Amygdala (tissue), 56 donors: ENCODE measurements at regions not wholly inside any gene's neighbourhood (a gene's known extent, or its start where the extent isn't known, plus 50 kb on each side); places are given as distances from the start of the nearest gene placed in this dataset.

ENCODE experiments used
- DNase-seq, 56 donors: peaks; one replicate each; lab custom pipeline; 2025; lab: John Stamatoyannopoulos, UW

- no peak for DNase-seq
Observed at GRCh38 chr6:156471000-156471399, 306.2 kb upstream of the ARID1B start.

DNA sequence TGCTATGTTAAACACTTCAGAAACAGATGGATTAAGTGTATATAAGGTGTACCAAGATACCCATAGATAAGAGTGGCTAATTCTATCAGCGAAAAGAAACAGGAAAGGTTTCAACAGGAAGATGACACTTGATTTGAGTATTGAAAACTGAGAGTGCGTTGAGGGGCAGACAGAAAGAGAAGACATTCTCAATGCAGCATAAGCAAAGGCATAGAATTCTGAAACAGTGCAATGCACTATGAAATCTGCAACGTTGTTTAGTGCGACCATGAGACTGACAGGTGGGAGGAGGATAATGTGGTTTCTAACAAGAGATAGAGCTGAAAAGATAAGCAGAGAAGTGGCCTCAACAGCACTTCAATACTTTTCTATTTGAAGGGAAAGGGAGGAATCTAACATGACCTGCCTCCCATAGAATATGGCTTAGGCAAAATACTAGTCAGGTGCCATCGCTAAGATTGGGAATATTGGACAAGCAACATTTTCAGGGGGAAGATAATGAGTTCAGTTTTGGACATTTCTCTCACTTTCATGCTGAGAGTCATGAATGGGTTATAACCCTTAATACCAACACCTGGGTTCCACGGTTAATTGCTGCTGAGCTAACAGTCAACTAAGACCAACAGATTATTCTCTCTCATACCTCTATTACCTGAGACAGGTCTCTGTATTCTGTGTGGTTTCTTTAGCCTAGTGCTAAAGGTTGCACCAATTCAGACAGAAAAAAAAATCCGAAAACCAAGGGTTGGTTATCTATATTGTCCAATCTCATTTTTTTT lies 312.9 kb upstream of the ARID1B start:
- DNase-seq: no peak

GRCh38 chr6:156461647-156462046 lies 315.5 kb upstream of the ARID1B start:
- no peak for DNase-seq

DNA sequence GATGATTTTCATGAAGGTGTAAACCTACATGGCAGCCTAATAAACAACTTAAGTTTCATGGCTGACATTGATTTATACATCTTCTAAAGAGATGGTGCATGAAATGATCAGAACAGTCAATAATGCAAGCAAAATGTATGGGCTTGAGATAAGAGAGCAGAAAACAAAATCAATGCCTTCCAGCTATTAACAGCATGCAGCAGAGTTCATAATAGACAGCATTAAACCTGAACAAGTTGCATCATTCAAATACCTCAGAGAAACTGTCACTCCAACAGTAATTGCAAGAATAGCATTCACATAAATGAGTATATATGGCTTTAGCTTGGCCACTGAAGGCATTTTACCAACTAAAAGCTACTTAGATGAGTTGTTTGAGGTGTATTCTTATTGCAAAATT lies 319.6 kb upstream of the ARID1B start:
- no peak for DNase-seq

- no peak for DNase-seq
Observed at GRCh38 chr6:156455847-156456246, 321.3 kb upstream of the ARID1B start.

DNA sequence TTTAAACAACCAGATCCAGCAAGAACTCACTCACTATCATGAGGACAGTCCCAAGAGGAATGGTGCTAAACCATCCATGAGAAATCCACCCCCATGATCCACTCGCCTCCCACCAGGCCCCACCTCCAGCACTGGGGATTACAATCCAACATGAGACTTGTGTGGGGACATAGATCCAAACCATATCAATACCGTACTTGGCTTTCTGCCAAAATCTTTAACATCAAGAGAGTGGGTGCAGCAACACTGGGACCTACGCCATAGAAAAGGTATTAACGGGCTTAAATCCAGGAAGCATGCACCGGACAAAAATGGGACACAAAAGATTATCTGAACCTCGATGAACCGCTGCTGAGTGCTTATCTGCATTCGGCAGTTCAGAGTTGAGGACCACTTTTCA lies 322.3 kb upstream of the ARID1B start:
- no peak for DNase-seq

- DNase-seq: no peak
Observed at GRCh38 chr6:156451726-156452125, 325.5 kb upstream of the ARID1B start.

- DNase-seq: no peak
Observed at GRCh38 chr6:156451088-156451487, 326.1 kb upstream of the ARID1B start.

DNA sequence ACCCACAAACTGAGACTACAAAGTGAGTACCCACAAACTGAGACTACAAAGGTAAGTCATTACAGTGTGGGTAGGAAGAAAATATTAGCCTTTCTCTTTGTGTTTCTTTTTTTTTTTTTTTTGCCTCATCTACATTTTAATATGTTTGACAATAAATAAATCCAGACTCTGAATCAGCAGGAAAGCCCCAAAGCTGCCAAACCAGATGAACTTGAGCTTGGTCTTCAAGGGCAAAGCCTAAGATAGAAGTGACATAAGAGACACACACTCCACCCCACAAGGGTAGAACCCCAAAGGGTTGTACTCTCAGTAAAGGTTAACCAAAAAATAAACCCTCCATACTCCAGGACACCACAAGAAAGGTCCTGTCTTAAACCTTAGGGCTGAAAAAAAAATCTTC lies 326.8 kb upstream of the ARID1B start:
- no peak for DNase-seq

DNA sequence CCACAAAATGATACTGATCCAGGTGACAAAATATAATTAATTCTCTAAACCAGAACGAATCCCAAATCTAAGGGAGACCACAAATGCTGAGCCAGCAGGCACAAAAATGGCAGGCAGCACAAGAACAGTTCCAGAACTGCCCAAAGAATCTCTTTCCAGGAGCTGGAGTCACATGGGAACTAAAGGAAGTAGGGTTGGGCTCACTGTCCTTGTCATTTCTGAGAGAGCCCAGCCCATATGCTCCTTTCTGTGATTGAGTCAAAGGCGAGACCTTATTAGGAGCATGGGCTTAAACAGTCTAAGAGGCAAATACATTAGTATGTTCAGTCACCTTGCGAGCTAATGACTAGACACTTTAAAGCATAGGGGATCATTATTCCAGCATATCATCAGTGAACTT lies 327.6 kb upstream of the ARID1B start:
- DNase-seq: no peak

DNA sequence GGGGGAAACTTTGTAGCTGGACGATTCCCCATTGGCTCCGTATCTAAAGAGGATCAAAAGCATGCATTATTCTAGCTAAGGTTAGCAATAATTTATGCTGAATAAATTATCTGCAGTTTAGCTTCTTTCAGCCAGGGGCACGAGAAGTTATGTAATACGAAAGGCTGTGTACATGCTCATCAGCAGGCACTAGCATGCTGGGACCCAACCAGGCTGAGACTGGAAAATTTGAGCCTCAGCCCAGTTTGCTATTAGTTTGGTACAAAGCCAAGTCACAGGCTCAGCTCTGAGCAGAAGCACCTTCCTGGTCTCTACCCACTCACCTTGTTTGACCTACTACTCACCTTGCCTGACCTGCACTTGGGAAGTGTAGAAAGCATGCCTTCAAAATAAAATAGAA lies 328.1 kb upstream of the ARID1B start:
- no peak for DNase-seq

GRCh38 chr6:156448579-156448978 lies 328.6 kb upstream of the ARID1B start:
- DNase-seq: no peak

DNA sequence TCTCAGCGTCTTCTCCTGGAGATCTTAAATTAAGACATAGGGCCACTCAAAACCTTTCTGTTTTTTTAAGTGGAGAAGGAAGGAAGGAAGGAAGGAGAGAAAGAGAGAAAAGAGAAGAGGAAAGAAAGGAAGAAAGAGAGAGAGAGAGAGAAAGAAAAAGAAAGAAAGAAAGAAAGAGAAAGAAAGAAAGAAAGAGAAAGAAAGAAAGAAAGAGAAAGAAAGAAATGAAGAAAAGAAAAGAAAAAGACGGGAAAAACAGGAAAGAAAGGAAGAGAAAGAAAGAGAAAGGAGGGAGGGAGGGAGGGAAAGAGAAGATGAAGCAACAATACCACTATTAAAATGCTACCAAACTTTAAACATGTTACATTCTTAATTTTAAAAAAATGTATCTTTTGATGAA lies 336.5 kb upstream of the ARID1B start:
- DNase-seq: no peak

GRCh38 chr6:156438350-156438923 lies 338.7 kb upstream of the ARID1B start:
- DNase-seq: no peak

- DNase-seq: no peak
Observed at GRCh38 chr6:156437121-156437879, 339.9 kb upstream of the ARID1B start.

DNA sequence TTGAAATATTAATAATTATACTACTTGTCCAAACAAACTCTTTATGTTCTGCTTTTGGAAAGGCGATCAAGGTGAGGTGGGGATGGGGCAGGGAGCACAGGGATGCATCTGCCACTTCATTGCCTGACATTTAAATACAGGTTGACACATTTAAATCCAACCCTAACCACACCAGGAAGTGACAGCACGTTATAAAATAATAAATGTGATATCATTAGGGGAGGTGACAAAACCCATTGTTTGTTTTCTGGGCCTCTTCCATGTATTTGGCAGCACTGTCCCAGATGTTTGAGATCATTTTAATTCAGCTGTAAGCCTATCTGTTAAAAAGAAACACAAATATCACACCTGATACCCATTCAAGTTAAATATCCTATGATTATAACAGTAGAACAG lies 342.4 kb upstream of the ARID1B start:
- DNase-seq: no peak

GRCh38 chr6:156434049-156434794 lies 343.0 kb upstream of the ARID1B start:
- DNase-seq: no peak

- DNase-seq: no peak
Observed at GRCh38 chr6:156432543-156432942, 344.6 kb upstream of the ARID1B start.

- no peak for DNase-seq
Observed at GRCh38 chr6:156430386-156430785, 346.8 kb upstream of the ARID1B start.

GRCh38 chr6:156427345-156427744 lies 349.8 kb upstream of the ARID1B start:
- DNase-seq: peak in 28 of 56 donors; percentile 1 to 65 (median 20)
